GM23338 (cell line): ENCODE measurements at regions not wholly inside any gene's neighbourhood (a gene's known extent, or its start where the extent isn't known, plus 50 kb on each side); places are given as distances from the start of the nearest gene placed in this dataset.

Experiments
- ATAC-seq: fragments of 200-7000 bp; cut with Tn5 transposase; 3 replicates; pipeline ENCODE4 v1.9.1; 2020
- DNase-seq: peaks from one replicate; pipeline ENCODE4 v3.0.0-alpha.2; 2015; ENCODE audit warnings: low spot score
- H2AFZ ChIP-seq: fragments of 200-600 bp; sonication (generic); 2 replicates; pipeline ENCODE4 v1.8.0; 2016; ENCODE audit warnings: antibody characterized with exemption, mild to moderate bottlenecking, moderate library complexity
- H3F3A ChIP-seq: fragments of 200-600 bp; sonication (generic); replicated peaks from 2 replicates; pipeline ENCODE4 v1.8.0; 2017; ENCODE audit warnings: antibody characterized with exemption, mixed run types, low read depth
- H3K27ac ChIP-seq: fragments of 200-600 bp; sonication (generic); 2 replicates; pipeline ENCODE4 v1.6.1; 2016; ENCODE audit warnings: low read depth
- H3K27me3 ChIP-seq: fragments of 200-600 bp; sonication (generic); 2 replicates; pipeline ENCODE4 v1.8.0; 2016; ENCODE audit warnings: mild to moderate bottlenecking, mixed run types, moderate library complexity; ENCODE audit not compliant: insufficient read depth
- H3K36me3 ChIP-seq: fragments of 200-600 bp; sonication (generic); 2 replicates; pipeline ENCODE4 v1.8.0; 2016; ENCODE audit warnings: mild to moderate bottlenecking; ENCODE audit not compliant: insufficient read depth
- H3K4me1 ChIP-seq: fragments of 200-600 bp; sonication (generic); 2 replicates; pipeline ENCODE4 v1.8.0; 2016; ENCODE audit warnings: mild to moderate bottlenecking, moderate library complexity; ENCODE audit not compliant: insufficient read depth
- H3K4me2 ChIP-seq: fragments of 200-600 bp; sonication (generic); 2 replicates; pipeline ENCODE4 v1.7.1; 2017; ENCODE audit warnings: mixed run types
- H3K4me3 ChIP-seq: fragments of 200-600 bp; sonication (generic); 2 replicates; pipeline ENCODE4 v1.6.1; 2016; ENCODE audit warnings: mixed run types
- H3K79me2 ChIP-seq: fragments of 200-600 bp; sonication (generic); replicated peaks from 2 replicates; pipeline ENCODE4 v1.8.0; 2017; ENCODE audit warnings: mild to moderate bottlenecking; ENCODE audit not compliant: insufficient read depth
- H3K9me2 ChIP-seq: fragments of 200-600 bp; sonication (generic); 2 replicates; pipeline ENCODE4 v1.8.0; 2017; ENCODE audit not compliant: insufficient read depth
- H4K20me1 ChIP-seq: fragments of 200-600 bp; sonication (generic); replicated peaks from 2 replicates; pipeline ENCODE4 v1.8.0; 2017; ENCODE audit warnings: mild to moderate bottlenecking; ENCODE audit not compliant: insufficient read depth
- H3K27ac Mint-ChIP-seq: 2 replicates; pipeline ENCODE4 v1.8.0; 2020; ENCODE audit warnings: inconsistent platforms, mild to moderate bottlenecking, moderate library complexity, mixed read lengths
- H3K27me3 Mint-ChIP-seq: 3 replicates; pipeline ENCODE4 v1.8.0; 2022; ENCODE audit warnings: low read depth, mild to moderate bottlenecking, moderate library complexity, mixed read lengths, inconsistent platforms; ENCODE audit not compliant: insufficient read depth, poor library complexity
- H3K36me3 Mint-ChIP-seq: 3 replicates; pipeline ENCODE4 v1.8.0; 2021; ENCODE audit warnings: low read depth, mild to moderate bottlenecking, inconsistent platforms, moderate library complexity, mixed read lengths
- H3K4me1 Mint-ChIP-seq: 3 replicates; pipeline ENCODE4 v1.8.0; 2020; ENCODE audit warnings: mild to moderate bottlenecking, inconsistent platforms, mixed read lengths
- H3K4me3 Mint-ChIP-seq: 3 replicates; pipeline ENCODE4 v1.8.0; 2021; ENCODE audit warnings: moderate library complexity, mild to moderate bottlenecking, inconsistent platforms, mixed read lengths
- H3K9me3 Mint-ChIP-seq: 3 replicates; pipeline ENCODE4 v1.8.0; 2020; ENCODE audit warnings: moderate library complexity, mild to moderate bottlenecking, inconsistent platforms, mixed read lengths
- CREB1 ChIP-seq: fragments of 250-450 bp; sonication (Bioruptor Pico); IDR thresholded peaks from 2 replicates; pipeline ENCODE4 v1.5.0; 2020; ENCODE audit warnings: low read depth, mild to moderate bottlenecking, moderate library complexity
- EZH2phosphoT487 ChIP-seq: fragments of 200-600 bp; sonication (generic); IDR thresholded peaks from one replicate; pipeline ENCODE4 v1.8.1; 2018; ENCODE audit warnings: antibody characterized with exemption; ENCODE audit not compliant: unreplicated experiment
- JUNB ChIP-seq: IDR thresholded peaks from one replicate; pipeline ENCODE4 v1.6.1; 2016; ENCODE audit warnings: antibody characterized with exemption; ENCODE audit not compliant: unreplicated experiment
- NANOG ChIP-seq: IDR thresholded peaks from 2 replicates; pipeline ENCODE4 v1.6.1; 2016; ENCODE audit warnings: antibody characterized with exemption, borderline replicate concordance
- POLR2AphosphoS5 ChIP-seq: IDR thresholded peaks from 2 replicates; pipeline ENCODE4 v1.6.1; 2016; ENCODE audit warnings: antibody characterized with exemption, low read depth
- REST ChIP-seq: IDR thresholded peaks from one replicate; pipeline ENCODE4 v1.6.1; 2018; ENCODE audit warnings: antibody characterized with exemption; ENCODE audit not compliant: unreplicated experiment
- STAT1 ChIP-seq: IDR thresholded peaks from one replicate; pipeline ENCODE4 v1.6.1; 2016; ENCODE audit warnings: antibody characterized with exemption; ENCODE audit not compliant: unreplicated experiment
- ZNF114 ChIP-seq: fragments of 250-450 bp; sonication (Bioruptor Pico); IDR thresholded peaks from 2 replicates; pipeline ENCODE4 v1.5.0; 2020; ENCODE audit warnings: mild to moderate bottlenecking, moderate library complexity
- ZNF462 ChIP-seq: fragments of 250-450 bp; sonication (Bioruptor Pico); IDR thresholded peaks from 2 replicates; pipeline ENCODE4 v1.5.0; 2020; ENCODE audit warnings: mild to moderate bottlenecking, moderate library complexity
- TF ChIP-seq, protein P1 (sequence below): IDR thresholded peaks from 2 replicates; pipeline ENCODE4 v1.6.1; 2016; ENCODE audit warnings: antibody characterized with exemption

- TF ChIP-seq REST (no peak), JUNB (no peak), STAT1 (no peak), NANOG (peak; percentile 70)
- TF ChIP-seq, protein P1, sequence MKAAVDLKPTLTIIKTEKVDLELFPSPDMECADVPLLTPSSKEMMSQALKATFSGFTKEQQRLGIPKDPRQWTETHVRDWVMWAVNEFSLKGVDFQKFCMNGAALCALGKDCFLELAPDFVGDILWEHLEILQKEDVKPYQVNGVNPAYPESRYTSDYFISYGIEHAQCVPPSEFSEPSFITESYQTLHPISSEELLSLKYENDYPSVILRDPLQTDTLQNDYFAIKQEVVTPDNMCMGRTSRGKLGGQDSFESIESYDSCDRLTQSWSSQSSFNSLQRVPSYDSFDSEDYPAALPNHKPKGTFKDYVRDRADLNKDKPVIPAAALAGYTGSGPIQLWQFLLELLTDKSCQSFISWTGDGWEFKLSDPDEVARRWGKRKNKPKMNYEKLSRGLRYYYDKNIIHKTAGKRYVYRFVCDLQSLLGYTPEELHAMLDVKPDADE: no peak
These were observed 167.4 kb downstream of the SP3 start (continued) for GRCh38 chr2:173797586-173798263.

DNA sequence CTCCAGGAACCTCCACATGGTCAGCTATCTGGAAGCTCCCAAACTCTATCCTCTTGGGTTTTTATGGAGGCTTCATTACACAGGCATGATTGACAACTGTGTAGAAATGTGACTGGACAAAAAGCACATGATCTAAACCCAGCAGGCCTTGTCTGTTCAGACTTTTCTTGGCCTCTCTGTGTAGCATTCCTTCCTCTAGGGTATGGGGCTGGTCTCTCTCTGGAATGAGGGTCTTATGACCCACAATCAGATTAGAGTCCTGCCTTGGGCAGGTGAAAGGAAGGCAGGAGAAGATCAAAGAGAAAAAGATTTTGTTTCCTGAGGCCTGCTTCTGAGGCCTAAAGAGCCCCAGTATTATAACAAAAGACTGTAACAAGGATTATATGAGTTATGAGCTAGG lies 162.7 kb downstream of the SP3 start:
- H3K4me1 Mint-ChIP-seq: peaks cover 11% of the 10 kb centered on the region
- H3K27me3 Mint-ChIP-seq: no peaks in the 10 kb centered on the region
- ATAC-seq (no peak), DNase-seq (no peak)
- no peak overlapping the region for H3K27ac Mint-ChIP-seq
- H3K36me3 Mint-ChIP-seq: no peaks in the 10 kb centered on the region; the same call in 2 of the 3 replicates
- H3K4me1 ChIP-seq: peaks cover 9% of the 10 kb centered on the region
- H3K27ac ChIP-seq: no peak overlapping the region
- H3K36me3 ChIP-seq: no peaks in the 10 kb centered on the region
- no peaks in the 10 kb centered on the region for H3K27me3 ChIP-seq
- H4K20me1 ChIP-seq: no peaks in the 10 kb centered on the region
- H3K4me3 Mint-ChIP-seq: no peak overlapping the region
- no peaks in the 10 kb centered on the region for H3K79me2 ChIP-seq
- H2AFZ ChIP-seq: no peak overlapping the region
- H3F3A ChIP-seq: no peaks in the 10 kb centered on the region
- no peak overlapping the region for H3K4me2 ChIP-seq
- peaks cover 12% of the 10 kb centered on the region for H3K9me2 ChIP-seq
- H3K4me3 ChIP-seq: no peak overlapping the region
- H3K9me3 Mint-ChIP-seq: 0 out of 3 replicates have a peak, but pooled peaks cover 2% of the 10 kb centered on the region
- TF ChIP-seq POLR2AphosphoS5 (no peak), EZH2phosphoT487 (no peak), ZNF114 (no peak), ZNF462 (CRISPR knock-in tag) (no peak), CREB1 (no peak)
- TF ChIP-seq, protein P1: no peak
